ENCODE measurements at regions not wholly inside any gene's neighbourhood (a gene's known extent, or its start where the extent isn't known, plus 50 kb on each side); places are given as distances from the start of the nearest gene placed in this dataset.

- Histone ChIP-seq H3K27ac (replicated peaks) (no peak overlapping the region), H3K4me3 (replicated peaks; ENCODE audit: insufficient read depth, low read length) (no peak overlapping the region), H3K27me3 (ENCODE audit: insufficient read depth, poor library complexity, severe bottlenecking) (peaks cover 4% of the 10 kb centered on the region)
- TF ChIP-seq POLR2AphosphoS5 (IDR thresholded peaks at IDR 0.05; ENCODE audit: low read depth) (no peak), GABPA (IDR thresholded peaks at IDR 0.05; ENCODE audit: low read depth) (no peak), CTCF (IDR thresholded peaks at IDR 0.05; ENCODE audit: insufficient read depth, low read length) (no peak), REST (IDR thresholded peaks at IDR 0.05; ENCODE audit: insufficient replicate concordance, low read depth) (no peak), SPI1 (IDR thresholded peaks at IDR 0.05; ENCODE audit: borderline replicate concordance, low read depth) (no peak)
- DNase-seq (ENCODE audit: low read depth in 1 of 2, low spot score in 1 of 2): no peak
These were observed 658.0 kb upstream of the NRG3 start for GRCh38 chr10:81216949-81217348.

GRCh38 chr10:81218307-81218706 is 656.7 kb upstream of the NRG3 start:
- no peak for DNase-seq (ENCODE audit: low read depth in 1 of 2, low spot score in 1 of 2)
- no peak overlapping the region for H3K4me3 ChIP-seq (replicated peaks; ENCODE audit: insufficient read depth, low read length)
- peaks cover 4% of the 10 kb centered on the region for H3K27me3 ChIP-seq (ENCODE audit: insufficient read depth, poor library complexity, severe bottlenecking)
- no peak for TF ChIP-seq CTCF (IDR thresholded peaks at IDR 0.05; ENCODE audit: insufficient read depth, low read length)
- no peak for TF ChIP-seq GABPA (IDR thresholded peaks at IDR 0.05; ENCODE audit: low read depth)
- TF ChIP-seq POLR2AphosphoS5 (IDR thresholded peaks at IDR 0.05; ENCODE audit: low read depth): no peak
- no peak for TF ChIP-seq SPI1 (IDR thresholded peaks at IDR 0.05; ENCODE audit: borderline replicate concordance, low read depth)
- TF ChIP-seq REST (IDR thresholded peaks at IDR 0.05; ENCODE audit: insufficient replicate concordance, low read depth): no peak
- H3K27ac ChIP-seq (replicated peaks): no peak overlapping the region

GRCh38 chr10:81219758-81220157 is 655.2 kb upstream of the NRG3 start:
- peaks cover 4% of the 10 kb centered on the region for H3K27me3 ChIP-seq (ENCODE audit: insufficient read depth, poor library complexity, severe bottlenecking)
- TF ChIP-seq CTCF (IDR thresholded peaks at IDR 0.05; ENCODE audit: insufficient read depth, low read length) (no peak), POLR2AphosphoS5 (IDR thresholded peaks at IDR 0.05; ENCODE audit: low read depth) (no peak), SPI1 (IDR thresholded peaks at IDR 0.05; ENCODE audit: borderline replicate concordance, low read depth) (no peak), GABPA (IDR thresholded peaks at IDR 0.05; ENCODE audit: low read depth) (no peak), REST (IDR thresholded peaks at IDR 0.05; ENCODE audit: insufficient replicate concordance, low read depth) (no peak)

More at GRCh38 chr10:81219758-81220157, 655.2 kb upstream of the NRG3 start:
- no peak overlapping the region for H3K27ac ChIP-seq (replicated peaks)
- H3K4me3 ChIP-seq (replicated peaks; ENCODE audit: insufficient read depth, low read length): no peak overlapping the region
- DNase-seq (ENCODE audit: low read depth in 1 of 2, low spot score in 1 of 2): no peak

All from HL-60 (cell line).